ENCODE measurements at regions not wholly inside any gene's neighbourhood (a gene's known extent, or its start where the extent isn't known, plus 50 kb on each side); places are given as distances from the start of the nearest gene placed in this dataset.

GRCh38 chr12:131615326-131616042 lies 95.4 kb upstream of the SFSWAP start:
- Histone ChIP-seq H2BK20ac (ENCODE audit: low read length) (peak overlapping the region; percentile 1; the same call in 1 of the 2 replicates), H2AK5ac (ENCODE audit: low read depth, low read length) (peak overlapping the region; percentile 65; the same call in 1 of the 2 replicates), H2BK12ac (ENCODE audit: low read depth, low read length) (0 out of 2 replicates have a peak overlapping the region, but pooled peaks have one; percentile 9), H3K4me3 (ENCODE audit: extremely low read depth in 1 of 4, insufficient read depth in 2 of 4, low read depth in 3 of 4, low read length in 4 of 4) (no peak overlapping the region), H3K23me2 (ENCODE audit: low read depth, low read length) (no peaks in the 10 kb centered on the region), H4K91ac (replicated peaks; ENCODE audit: insufficient read length, low read length) (no peak overlapping the region), H2BK5ac (ENCODE audit: low read depth, low read length) (0 out of 2 replicates have a peak overlapping the region, but pooled peaks have one; percentile 6), H4K5ac (ENCODE audit: insufficient read length, low read depth, low read length) (no peak overlapping the region), H3K9ac (replicated peaks in 1 of 4; ENCODE audit: extremely low read depth in 1 of 4, low read depth in 3 of 4, low read length in 3 of 4) (no peak overlapping the region), H3K4ac (replicated peaks; ENCODE audit: insufficient read length, low read depth, low read length) (no peak overlapping the region), H3K4me1 (replicated peaks in 1 of 4; ENCODE audit: control insufficient read depth in 3 of 4, insufficient read depth in 4 of 4, low read length in 3 of 4) (peaks cover 0 to 8% (median 3%) of the 10 kb centered on the region in 4 experiments; a peak in 5 of 7 replicates), H3K14ac (ENCODE audit: insufficient read length) (no peak overlapping the region), H4K8ac (ENCODE audit: extremely low read depth, insufficient read depth, low read length) (no peak overlapping the region), H2BK15ac (ENCODE audit: low read length) (no peak overlapping the region), H3K27me3 (replicated peaks in 1 of 4; ENCODE audit: control insufficient read depth in 3 of 4, extremely low read depth in 1 of 4, insufficient read depth in 3 of 4, low read length in 3 of 4) (no peaks in the 10 kb centered on the region), H2BK120ac (replicated peaks; ENCODE audit: low read depth, low read length) (no peak overlapping the region), H3K56ac (replicated peaks; ENCODE audit: insufficient read length, low read depth, low read length) (no peak overlapping the region), H3K79me1 (ENCODE audit: low read depth, low read length) (no peaks in the 10 kb centered on the region), H3K27ac (ENCODE audit: low read depth, low read length) (no peak overlapping the region), H3K36me3 (ENCODE audit: control insufficient read depth in 2 of 4, insufficient read depth in 4 of 4, low read length in 3 of 4) (no peaks in the 10 kb centered on the region), H3K9me3 (ENCODE audit: insufficient read depth in 2 of 2, low read depth in 1 of 2, low read length in 1 of 2) (no peaks in the 10 kb centered on the region), H3K18ac (ENCODE audit: extremely low read depth, low read length) (no peak overlapping the region; the same call in 1 of the 2 replicates), H3K4me2 (ENCODE audit: insufficient read depth in 1 of 2, low read depth in 2 of 2, low read length in 2 of 2) (no peak overlapping the region), H2AFZ (ENCODE audit: low read length) (0 out of 2 replicates have a peak overlapping the region, but pooled peaks have one; percentile 40), H3K79me2 (ENCODE audit: control insufficient read depth in 1 of 2, insufficient read depth in 2 of 2, low read length in 2 of 2) (no peaks in the 10 kb centered on the region), H4K20me1 (replicated peaks in 1 of 2; ENCODE audit: control insufficient read depth in 1 of 2, insufficient read depth in 2 of 2, low read length in 2 of 2) (no peaks in the 10 kb centered on the region), H3K23ac (ENCODE audit: insufficient read length) (no peak overlapping the region)
- ChIA-PET CTCF (ENCODE audit: partially characterized antibody) (interaction anchor here (1.2 kb wide), 2 partner anchors 12 to 17 kb away, joined by 3 to 4 read pairs; no protein-coding TSS in a partner anchor), POLR2A (ENCODE audit: partially characterized antibody) (no interaction called here)
- no peak for FAIRE-seq
- 82% methylated on average over 6 of the region's 6 CpGs; no CpG with 5 or more reads in 1 of the 2 experiments for WGBS, 2 experiments (ENCODE audit: extremely low coverage in 1 of 2, insufficient coverage in 1 of 2, insufficient read length in 1 of 2, insufficient replicate concordance in 2 of 2, low coverage in 1 of 2, low lambda C conversion rate in 2 of 2, missing lambda C conversion rate in 1 of 2)
- TF ChIP-seq TEAD4 (IDR thresholded peaks at IDR 0.05; ENCODE audit: low read depth, low read length): peak; percentile 40; the same call in 1 of the 2 replicates
- no peak for TF ChIP-seq BRCA1 (IDR thresholded peaks at IDR 0.05; ENCODE audit: low read depth, low read length)
- no peak for DNase-seq (ENCODE audit: low read depth in 1 of 2, low spot score in 2 of 2)

All from H1 (cell line).